GM18951 (cell line): ENCODE measurements at regions not wholly inside any gene's neighbourhood (a gene's known extent, or its start where the extent isn't known, plus 50 kb on each side); places are given as distances from the start of the nearest gene placed in this dataset.

Experiments
- POLR2A ChIP-seq: IDR thresholded peaks from 4 replicates; pipeline ENCODE4 v1.6.1; 2011; ENCODE audit warnings: mild to moderate bottlenecking; ENCODE audit not compliant: insufficient read length, insufficient read depth; ENCODE audit errors: extremely low read depth
- in situ Hi-C: fragments of 300-500 bp; cut with MboI; formaldehyde crosslinking; loops from one replicate; pipeline ENCODE4 v1.12.0; 2022; ENCODE audit warnings: low sequenced_read_pairs, mixed read lengths, inconsistent platforms; ENCODE audit not compliant: unreplicated experiment

DNA sequence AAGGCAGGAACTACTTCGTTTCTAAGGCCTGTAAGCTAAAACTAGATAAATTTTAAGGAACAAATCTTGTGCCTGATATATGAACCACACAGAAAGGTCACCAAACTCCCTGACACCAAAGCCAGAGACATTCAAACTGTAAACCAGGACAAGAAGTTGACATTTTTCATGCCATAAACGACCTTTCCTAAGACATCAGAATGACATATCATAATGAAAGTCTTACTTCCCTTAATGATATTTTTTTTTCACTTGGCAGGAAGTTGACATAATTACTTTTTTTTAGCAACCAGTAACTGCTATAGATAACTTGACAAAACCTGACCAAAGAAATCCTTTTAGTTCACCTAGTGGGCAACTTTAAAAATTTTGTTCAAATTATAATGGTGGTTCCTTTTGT is 231.5 kb upstream of the AGTR2 start:
- in situ Hi-C loops, result no loop called here
- no peak for TF ChIP-seq POLR2A

GRCh38 chrX:115939636-115940160 is 230.8 kb upstream of the AGTR2 start:
- no peak for TF ChIP-seq POLR2A
- in situ Hi-C loops, result loop anchor here (5.0 to 10.0 kb wide), 2 partner anchors 32 to 605 kb away; no protein-coding TSS in a partner anchor

- no peak for TF ChIP-seq POLR2A
- in situ Hi-C loops, result loop anchor here (5.0 to 10.0 kb wide), 2 partner anchors 33 to 606 kb away; no protein-coding TSS in a partner anchor
Measured at GRCh38 chrX:115940348-115940747, 230.2 kb upstream of the AGTR2 start.

DNA sequence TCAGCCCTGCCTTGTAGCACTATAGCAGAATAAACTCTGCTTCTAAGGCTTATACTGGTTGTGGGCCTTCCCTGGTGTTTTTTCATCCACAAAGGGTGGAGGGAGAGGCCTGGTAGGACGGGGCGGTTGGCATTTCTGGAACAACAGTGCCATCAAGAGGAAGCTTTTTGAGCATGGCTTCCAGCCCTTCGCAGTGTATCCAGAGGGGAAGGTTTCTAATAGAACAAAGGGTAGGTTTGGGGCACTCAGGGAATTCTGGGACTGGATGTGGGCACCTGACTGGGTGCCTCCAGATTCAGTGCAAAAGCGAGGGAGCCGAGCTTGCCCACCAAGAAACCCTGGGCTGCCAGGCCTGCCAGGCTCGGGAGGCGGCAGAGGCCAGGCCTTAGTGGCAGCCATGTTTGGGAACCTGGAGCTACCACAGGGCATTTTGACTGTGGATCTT is 229.6 kb upstream of the AGTR2 start:
- in situ Hi-C loops, result loop anchor here (5.0 to 10.0 kb wide), 2 partner anchors 34 to 606 kb away; no protein-coding TSS in a partner anchor
- no peak for TF ChIP-seq POLR2A

GRCh38 chrX:115941388-115941787 is 229.2 kb upstream of the AGTR2 start:
- in situ Hi-C loops, result loop anchor here (5.0 to 10.0 kb wide), 2 partner anchors 34 to 607 kb away; no protein-coding TSS in a partner anchor
- no peak for TF ChIP-seq POLR2A

DNA sequence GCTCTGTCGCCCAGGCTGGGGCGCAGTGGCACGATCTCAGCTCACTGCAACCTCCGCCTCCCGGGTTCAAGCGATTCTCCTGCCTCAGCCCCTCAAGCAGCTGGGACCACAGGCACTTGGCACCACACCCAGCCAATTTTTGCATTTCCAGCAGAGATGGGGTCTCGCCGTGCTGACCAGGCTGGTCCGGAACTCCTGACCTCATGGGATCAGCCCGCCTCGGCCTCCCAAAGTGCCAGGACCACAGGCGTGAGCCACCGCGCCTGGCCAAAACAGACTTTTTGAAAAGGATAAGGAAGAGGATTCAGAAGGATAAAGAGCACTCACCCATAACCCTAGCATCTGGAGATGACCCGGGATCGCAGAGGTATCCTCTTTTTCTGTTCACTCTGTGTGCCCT is 224.5 kb upstream of the AGTR2 start:
- in situ Hi-C loops, result loop anchor here (10.0 kb wide), 1 partner anchor 611 kb away; no protein-coding TSS in a partner anchor

DNA sequence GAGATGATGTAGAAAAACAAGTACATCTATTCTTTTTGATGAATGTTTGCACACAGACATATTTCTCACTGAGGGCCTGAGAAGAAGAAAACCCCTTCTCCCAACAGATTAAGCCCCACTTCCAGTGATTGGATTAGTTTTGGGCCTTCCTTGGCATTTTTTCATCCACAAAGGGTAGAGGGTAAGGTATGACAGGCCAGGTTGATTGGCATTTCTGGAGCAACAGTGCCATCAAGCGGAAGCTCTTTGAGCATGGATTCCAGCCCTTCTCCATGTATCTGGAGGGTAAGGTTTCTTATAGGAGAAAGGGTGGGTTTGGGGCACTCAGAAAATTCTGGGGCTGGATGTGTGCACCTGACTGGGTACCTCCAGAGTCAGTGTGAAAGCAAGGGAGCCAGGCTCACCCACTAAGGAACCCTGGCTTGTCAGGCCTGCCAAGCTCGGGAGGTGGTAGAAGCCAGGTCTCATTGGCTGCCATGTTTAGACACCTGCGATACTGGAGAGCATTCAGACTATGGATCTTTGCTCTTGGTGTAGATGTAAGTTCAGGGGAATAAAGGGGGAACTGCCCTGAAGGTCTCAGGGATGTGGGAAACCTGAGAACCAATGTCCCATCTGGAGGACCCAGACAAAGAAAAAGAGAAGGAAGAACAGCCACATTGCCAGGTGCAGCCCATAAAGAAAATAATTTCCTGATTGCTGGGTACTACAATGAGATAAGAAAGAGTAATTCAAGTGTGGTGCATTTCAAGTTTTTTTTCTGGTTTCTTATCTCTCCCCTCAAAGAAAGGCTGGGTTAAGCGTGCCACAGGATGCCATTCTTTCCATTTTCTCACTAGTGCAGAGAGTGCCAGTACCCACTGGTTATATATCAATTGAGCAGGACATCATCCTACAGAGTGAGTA is 222.3 kb upstream of the AGTR2 start:
- in situ Hi-C loops, result loop anchor here (10.0 kb wide), 1 partner anchor 613 kb away; no protein-coding TSS in a partner anchor
- TF ChIP-seq POLR2A, result no peak

More for the DNA sequence above, 224.5 kb upstream of the AGTR2 start:
- TF ChIP-seq POLR2A, result no peak

GRCh38 chrX:115949900-115950822 is 220.4 kb upstream of the AGTR2 start:
- in situ Hi-C loops, result loop anchor here (10.0 kb wide), 1 partner anchor 615 kb away; no protein-coding TSS in a partner anchor
- no peak for TF ChIP-seq POLR2A

GRCh38 chrX:115952417-115953092 is 218.0 kb upstream of the AGTR2 start:
- TF ChIP-seq POLR2A, result no peak
- in situ Hi-C loops, result no loop called here

DNA sequence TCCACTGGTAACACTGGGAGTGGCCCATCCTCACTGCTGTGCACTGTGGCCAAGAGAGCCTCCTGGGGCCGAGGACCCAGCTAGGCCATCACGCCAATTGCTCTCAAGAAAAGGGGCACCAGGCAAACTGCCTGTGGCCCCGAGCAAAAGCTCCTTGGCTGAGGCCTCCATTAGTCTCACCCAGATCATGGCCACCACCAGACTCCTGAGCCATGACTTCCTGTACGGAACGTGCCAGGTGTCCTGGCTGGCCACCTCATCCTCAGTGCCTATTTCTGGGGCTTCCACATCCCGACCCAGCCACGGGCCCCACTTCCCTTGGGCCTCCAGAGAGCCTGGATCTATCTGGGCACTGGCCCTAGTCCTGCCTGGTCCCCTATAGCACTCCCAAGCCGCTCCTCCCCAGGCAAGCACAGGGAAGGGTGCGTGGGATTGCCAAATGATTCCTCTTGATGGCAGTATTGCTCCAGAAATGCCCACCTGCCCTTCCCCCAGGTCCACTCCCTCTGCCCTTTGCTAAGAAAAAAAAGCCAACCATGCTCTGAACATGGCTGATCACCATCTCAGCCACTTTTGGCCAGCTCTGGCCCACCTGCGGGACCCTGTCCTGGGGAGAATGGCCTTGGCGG is 212.6 kb upstream of the AGTR2 start:
- in situ Hi-C loops, result no loop called here
- no peak for TF ChIP-seq POLR2A

- TF ChIP-seq POLR2A, result no peak
- in situ Hi-C loops, result no loop called here
Measured at GRCh38 chrX:115958687-115959359, 211.7 kb upstream of the AGTR2 start.
